ENCODE measurements at regions not wholly inside any gene's neighbourhood (a gene's known extent, or its start where the extent isn't known, plus 50 kb on each side); places are given as distances from the start of the nearest gene placed in this dataset.

- Histone ChIP-seq H3K79me2 (ENCODE audit: insufficient read depth, low read depth) (no peaks in the 10 kb centered on the region), H3K27ac (no peak overlapping the region), H2AFZ (ENCODE audit: low read depth) (no peak overlapping the region), H3K36me3 (ENCODE audit: insufficient read depth) (no peaks in the 10 kb centered on the region), H3K4me2 (no peak overlapping the region), H3K27me3 (ENCODE audit: insufficient read depth, low read depth) (no peaks in the 10 kb centered on the region), H3K4me1 (ENCODE audit: low read depth, poor library complexity, severe bottlenecking) (no peaks in the 10 kb centered on the region), H4K20me1 (ENCODE audit: insufficient read depth) (no peaks in the 10 kb centered on the region), H3K4me3 (IDR thresholded peaks at IDR 0.05; ENCODE audit: insufficient read depth, low read depth, low read length) (no peak overlapping the region), H3K9ac (no peak overlapping the region)
- TF ChIP-seq, protein P1, sequence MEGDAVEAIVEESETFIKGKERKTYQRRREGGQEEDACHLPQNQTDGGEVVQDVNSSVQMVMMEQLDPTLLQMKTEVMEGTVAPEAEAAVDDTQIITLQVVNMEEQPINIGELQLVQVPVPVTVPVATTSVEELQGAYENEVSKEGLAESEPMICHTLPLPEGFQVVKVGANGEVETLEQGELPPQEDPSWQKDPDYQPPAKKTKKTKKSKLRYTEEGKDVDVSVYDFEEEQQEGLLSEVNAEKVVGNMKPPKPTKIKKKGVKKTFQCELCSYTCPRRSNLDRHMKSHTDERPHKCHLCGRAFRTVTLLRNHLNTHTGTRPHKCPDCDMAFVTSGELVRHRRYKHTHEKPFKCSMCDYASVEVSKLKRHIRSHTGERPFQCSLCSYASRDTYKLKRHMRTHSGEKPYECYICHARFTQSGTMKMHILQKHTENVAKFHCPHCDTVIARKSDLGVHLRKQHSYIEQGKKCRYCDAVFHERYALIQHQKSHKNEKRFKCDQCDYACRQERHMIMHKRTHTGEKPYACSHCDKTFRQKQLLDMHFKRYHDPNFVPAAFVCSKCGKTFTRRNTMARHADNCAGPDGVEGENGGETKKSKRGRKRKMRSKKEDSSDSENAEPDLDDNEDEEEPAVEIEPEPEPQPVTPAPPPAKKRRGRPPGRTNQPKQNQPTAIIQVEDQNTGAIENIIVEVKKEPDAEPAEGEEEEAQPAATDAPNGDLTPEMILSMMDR (conservative IDR thresholded peaks at IDR 0.05; ENCODE audit: low read depth, low read length): no peak
Measured at GRCh38 chr9:18335825-18336224, 138.1 kb upstream of the ADAMTSL1 start.

- TF ChIP-seq, protein P1 (conservative IDR thresholded peaks at IDR 0.05; ENCODE audit: low read depth, low read length): no peak
- H3K4me3 ChIP-seq (IDR thresholded peaks at IDR 0.05; ENCODE audit: insufficient read depth, low read depth, low read length): no peak overlapping the region
- H2AFZ ChIP-seq (ENCODE audit: low read depth): no peak overlapping the region
- H3K27me3 ChIP-seq (ENCODE audit: insufficient read depth, low read depth): no peaks in the 10 kb centered on the region
- no peaks in the 10 kb centered on the region for H3K79me2 ChIP-seq (ENCODE audit: insufficient read depth, low read depth)
- H3K36me3 ChIP-seq (ENCODE audit: insufficient read depth): no peaks in the 10 kb centered on the region
- H3K27ac ChIP-seq: no peak overlapping the region
- H3K4me2 ChIP-seq: no peak overlapping the region
- no peaks in the 10 kb centered on the region for H4K20me1 ChIP-seq (ENCODE audit: insufficient read depth)
- H3K4me1 ChIP-seq (ENCODE audit: low read depth, poor library complexity, severe bottlenecking): no peaks in the 10 kb centered on the region
- H3K9ac ChIP-seq: no peak overlapping the region
Measured at GRCh38 chr9:18338042-18338441, 135.9 kb upstream of the ADAMTSL1 start.

GRCh38 chr9:18343784-18344183, 130.2 kb upstream of the ADAMTSL1 start:
- Histone ChIP-seq H3K9ac (no peak overlapping the region), H3K79me2 (ENCODE audit: insufficient read depth, low read depth) (no peaks in the 10 kb centered on the region), H3K4me2 (no peak overlapping the region), H3K27ac (no peak overlapping the region), H3K27me3 (ENCODE audit: insufficient read depth, low read depth) (no peaks in the 10 kb centered on the region), H3K4me1 (ENCODE audit: low read depth, poor library complexity, severe bottlenecking) (no peaks in the 10 kb centered on the region), H3K36me3 (ENCODE audit: insufficient read depth) (no peaks in the 10 kb centered on the region), H4K20me1 (ENCODE audit: insufficient read depth) (no peaks in the 10 kb centered on the region), H2AFZ (ENCODE audit: low read depth) (no peak overlapping the region), H3K4me3 (IDR thresholded peaks at IDR 0.05; ENCODE audit: insufficient read depth, low read depth, low read length) (no peak overlapping the region)
- TF ChIP-seq, protein P1 (conservative IDR thresholded peaks at IDR 0.05; ENCODE audit: low read depth, low read length): no peak

DNA sequence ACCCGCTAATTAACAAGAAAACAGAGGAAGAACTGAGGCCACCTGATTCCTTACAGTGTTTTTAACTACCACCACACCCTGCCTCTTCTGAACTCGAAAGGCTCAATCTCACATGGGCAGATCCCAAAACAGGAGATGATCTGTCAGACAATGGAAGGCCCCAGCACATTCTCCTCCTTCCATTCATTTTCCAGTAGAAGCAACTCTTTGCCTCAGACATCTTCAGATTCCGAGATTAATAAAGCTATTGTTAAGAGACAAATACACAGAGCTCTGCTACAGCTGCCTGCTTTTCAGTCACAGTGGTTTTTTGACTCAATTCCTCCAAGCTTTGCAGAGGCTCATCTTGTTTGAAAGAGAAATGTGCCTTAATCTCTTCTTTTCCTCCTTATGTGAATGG, 127.2 kb upstream of the ADAMTSL1 start:
- H3K27ac ChIP-seq: no peak overlapping the region
- TF ChIP-seq, protein P1 (conservative IDR thresholded peaks at IDR 0.05; ENCODE audit: low read depth, low read length): no peak

More for the DNA sequence above, 127.2 kb upstream of the ADAMTSL1 start:
- Histone ChIP-seq H3K4me2 (no peak overlapping the region), H3K36me3 (ENCODE audit: insufficient read depth) (no peaks in the 10 kb centered on the region), H3K4me3 (IDR thresholded peaks at IDR 0.05; ENCODE audit: insufficient read depth, low read depth, low read length) (no peak overlapping the region), H3K79me2 (ENCODE audit: insufficient read depth, low read depth) (no peaks in the 10 kb centered on the region), H4K20me1 (ENCODE audit: insufficient read depth) (no peaks in the 10 kb centered on the region), H3K4me1 (ENCODE audit: low read depth, poor library complexity, severe bottlenecking) (no peaks in the 10 kb centered on the region), H2AFZ (ENCODE audit: low read depth) (no peak overlapping the region), H3K27me3 (ENCODE audit: insufficient read depth, low read depth) (no peaks in the 10 kb centered on the region), H3K9ac (no peak overlapping the region)
